Lower leg skin (tissue), 4 donors: ENCODE measurements at regions not wholly inside any gene's neighbourhood (a gene's known extent, or its start where the extent isn't known, plus 50 kb on each side); places are given as distances from the start of the nearest gene placed in this dataset.

Experiments used
- DNase-seq, 2 donors: peaks; one replicate each; pipeline ENCODE4 v3.0.0-alpha.2; 2019; ENCODE audit warnings: low spot score in 2 of 2
- H3K4me3 ChIP-seq: fragments of 200-600 bp; sonication (generic); 2 replicates; pipeline ENCODE4 v1.5.1; 2017; ENCODE audit warnings: mild to moderate bottlenecking, low read depth; ENCODE audit not compliant: poor library complexity, severe bottlenecking
- CTCF ChIP-seq, 3 donors: fragments of 450-650 bp; IDR thresholded peaks; one replicate each; pipeline ENCODE4 v1.5.1; 2016; ENCODE audit warnings: antibody characterized with exemption in 3 of 3, mild to moderate bottlenecking in 3 of 3, moderate library complexity in 2 of 3
- POLR2A ChIP-seq, 2 donors: fragments of 450-650 bp; IDR thresholded peaks; one replicate each; pipeline ENCODE4 v1.6.1; 2016 to 2017; ENCODE audit warnings: antibody characterized with exemption in 2 of 2, mild to moderate bottlenecking in 1 of 2, moderate library complexity in 1 of 2
- WGBS, 2 donors: methylation state at CpG; one replicate each; pipeline ENCODE4 v1.1.5; 2018; 5-methylcytosine and 5-hydroxymethylcytosine counted together
- intact Hi-C: fragments of 100-400 bp; cut with DNase I; formaldehyde crosslinking; loops from one replicate; pipeline ENCODE4 v1.15.0; 2023; ENCODE audit warnings: low total_unique reads

GRCh38 chr13:44293908-44294735 lies 79.5 kb upstream of the SERP2 start:
- WGBS, 2 donors: 56 to 57% methylated on average over 3 of the region's 3 CpGs
- DNase-seq: no peak
- intact Hi-C loops: no loop called here
- no peak overlapping the region for H3K4me3 ChIP-seq
- TF ChIP-seq POLR2A (IDR thresholded peaks at IDR 0.05) (no peak), CTCF (IDR thresholded peaks at IDR 0.05) (no peak)

GRCh38 chr13:44294876-44295275 lies 78.7 kb upstream of the SERP2 start:
- DNase-seq: no peak
- TF ChIP-seq POLR2A (IDR thresholded peaks at IDR 0.05): no peak
- no peak for TF ChIP-seq CTCF (IDR thresholded peaks at IDR 0.05)
- intact Hi-C loops: no loop called here
- WGBS, 2 donors: 94 to 100% methylated on average over 1 of the region's 1 CpG
- no peak overlapping the region for H3K4me3 ChIP-seq

DNA sequence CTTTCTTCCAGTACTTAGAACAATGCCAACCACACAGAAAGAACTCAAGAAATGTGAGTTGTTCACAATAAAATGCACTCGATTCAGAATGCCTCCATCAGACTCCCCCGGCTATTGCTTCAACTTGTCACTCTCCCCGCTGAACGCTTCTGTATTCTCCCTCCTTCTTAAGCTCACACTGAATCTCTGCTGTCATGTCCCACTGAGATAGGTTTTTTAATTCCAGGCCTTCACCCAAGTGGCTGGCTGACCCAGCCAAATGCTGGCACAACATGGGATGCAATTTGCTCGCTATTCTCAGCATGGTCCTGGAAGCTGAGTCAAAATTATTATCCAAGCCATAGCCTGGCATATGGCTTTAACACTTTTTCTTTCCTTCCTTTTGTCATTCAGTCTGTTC lies 76.8 kb upstream of the SERP2 start:
- TF ChIP-seq CTCF (IDR thresholded peaks at IDR 0.05): no peak
- TF ChIP-seq POLR2A (IDR thresholded peaks at IDR 0.05): no peak
- WGBS, 2 donors: 77 to 85% methylated on average over 5 of the region's 5 CpGs
- H3K4me3 ChIP-seq: no peak overlapping the region
- no peak for DNase-seq
- intact Hi-C loops: no loop called here

DNA sequence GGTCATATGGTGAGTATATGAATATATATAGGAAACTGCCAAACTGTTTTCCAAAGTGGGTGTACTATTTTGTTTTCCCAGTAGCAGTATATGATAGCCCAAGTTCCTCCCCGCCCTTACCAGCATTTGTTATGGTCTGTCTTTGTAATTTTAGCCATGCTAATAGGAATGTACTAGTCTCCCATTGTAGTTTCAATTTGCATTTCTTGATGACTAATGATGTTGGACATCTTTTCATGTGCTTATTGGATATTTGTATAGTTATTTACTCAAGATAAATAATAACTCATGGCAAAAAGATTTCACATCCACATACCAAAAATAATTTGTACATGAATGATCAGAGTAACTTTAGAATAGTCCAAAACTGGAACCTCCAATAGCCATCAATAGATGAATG lies 75.3 kb upstream of the SERP2 start:
- TF ChIP-seq CTCF (IDR thresholded peaks at IDR 0.05): no peak
- no peak for TF ChIP-seq POLR2A (IDR thresholded peaks at IDR 0.05)
- intact Hi-C loops: no loop called here
- no peak overlapping the region for H3K4me3 ChIP-seq
- WGBS, 2 donors: 89 to 92% methylated on average over 1 of the region's 1 CpG
- no peak for DNase-seq

- DNase-seq: no peak
- WGBS, 2 donors: 81 to 89% methylated on average over 5 of the region's 5 CpGs
- no peak for TF ChIP-seq CTCF (IDR thresholded peaks at IDR 0.05)
- no peak for TF ChIP-seq POLR2A (IDR thresholded peaks at IDR 0.05)
- H3K4me3 ChIP-seq: no peak overlapping the region
- intact Hi-C loops: no loop called here
These were observed 74.3 kb upstream of the SERP2 start for GRCh38 chr13:44299152-44299943.
